Ishikawa (cell line): ENCODE measurements at regions not wholly inside any gene's neighbourhood (a gene's known extent, or its start where the extent isn't known, plus 50 kb on each side); places are given as distances from the start of the nearest gene placed in this dataset.

Source experiments
- FOXM1 ChIP-seq: IDR thresholded peaks from 2 replicates; pipeline ENCODE4 v1.6.1; 2012; ENCODE audit warnings: low read depth, borderline replicate concordance
- TEAD4 ChIP-seq: IDR thresholded peaks from 2 replicates; pipeline ENCODE4 v1.6.1; 2012

DNA sequence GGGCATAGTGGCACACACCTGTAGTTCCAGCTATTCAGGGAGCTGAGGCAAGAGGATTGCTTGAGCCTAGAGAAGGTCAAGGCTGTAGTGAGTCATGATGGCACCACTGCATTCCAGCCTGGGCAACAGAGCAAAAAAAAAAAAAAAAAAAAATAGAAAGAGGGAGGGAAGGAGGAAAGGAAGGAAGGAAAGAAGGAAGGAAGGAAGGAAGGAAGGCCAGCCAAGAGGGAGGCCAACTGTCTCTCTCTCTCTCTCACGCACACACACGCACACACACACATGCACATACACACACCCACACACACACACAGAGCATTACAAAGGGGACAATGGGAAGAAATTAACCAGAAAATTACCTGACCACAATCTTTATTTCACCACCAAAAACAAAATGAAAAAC, 50.6 kb upstream of the COL9A1 start:
- TF ChIP-seq FOXM1: no peak
- peak; percentile 42; the same call in 1 of the 2 replicates for TF ChIP-seq TEAD4
